ENCODE measurements at regions not wholly inside any gene's neighbourhood (a gene's known extent, or its start where the extent isn't known, plus 50 kb on each side); places are given as distances from the start of the nearest gene placed in this dataset.

DNA sequence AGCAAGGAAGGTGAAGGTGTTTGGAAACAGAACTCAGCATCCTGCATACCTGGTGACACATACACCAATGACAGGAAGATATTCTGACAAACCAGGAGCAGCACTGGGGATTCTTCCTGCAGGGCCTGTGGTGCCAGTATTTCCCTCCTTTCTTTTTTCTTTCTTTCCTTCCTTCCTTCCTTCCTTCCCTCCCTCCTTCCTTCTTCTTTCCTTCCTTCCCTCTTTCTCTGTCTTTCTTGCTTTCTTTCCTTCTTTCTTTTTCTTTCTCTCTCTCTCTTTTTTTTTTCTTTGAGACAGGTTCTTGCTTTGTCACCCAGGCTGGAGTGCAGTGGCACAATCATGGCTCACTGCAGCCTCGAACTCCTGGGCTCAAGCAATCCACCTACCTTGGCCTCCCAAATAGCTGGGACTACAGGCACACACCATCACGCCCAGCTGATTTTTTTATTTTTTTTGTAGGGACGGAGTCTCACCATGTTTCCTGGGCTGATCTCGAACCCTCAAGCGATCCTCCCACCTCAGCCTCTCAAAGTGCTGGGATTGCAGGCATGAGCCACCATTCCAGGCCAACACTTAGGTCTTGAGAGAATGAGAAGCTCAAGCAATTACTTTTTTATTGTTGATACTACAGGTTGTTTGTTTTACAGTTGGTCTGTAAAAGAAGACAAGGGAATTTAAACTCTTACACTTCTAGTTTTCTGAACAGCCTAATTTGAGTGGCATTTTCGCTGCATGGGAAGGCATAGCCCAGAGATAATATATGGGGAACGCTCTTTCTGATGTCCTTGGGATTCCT is 54.7 kb upstream of the GATA6 start:
- no peak for DNase-seq

DNA sequence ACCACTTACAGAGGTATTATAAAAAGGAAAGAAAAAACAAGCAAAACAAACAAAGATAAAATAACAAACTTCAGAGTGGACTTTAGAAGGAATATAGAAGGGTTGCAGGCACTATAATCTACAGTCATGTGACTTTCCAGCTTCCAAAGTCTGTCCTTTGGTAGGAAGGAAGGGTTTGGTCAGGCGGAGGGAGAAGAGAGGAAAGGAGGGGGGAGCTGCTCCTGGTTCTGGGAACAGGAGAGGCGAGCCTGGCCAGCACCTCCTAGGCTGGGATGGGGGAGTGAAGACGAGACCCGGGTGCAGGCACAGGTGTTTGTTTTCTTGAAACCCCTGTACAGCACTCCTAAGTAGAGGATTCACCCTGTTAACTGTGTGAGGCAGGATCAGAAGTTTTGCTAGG is 53.8 kb upstream of the GATA6 start:
- DNase-seq, result no peak

Measured in left hindlimb (tissue), 1 donor.